GM20000 (cell line): ENCODE measurements at regions not wholly inside any gene's neighbourhood (a gene's known extent, or its start where the extent isn't known, plus 50 kb on each side); places are given as distances from the start of the nearest gene placed in this dataset.

ENCODE experiments used
- DNase-seq: peaks from one replicate; pipeline ENCODE4 v3.0.0; 2012; ENCODE audit warnings: low spot score
- TF ChIP-seq, protein P1 (sequence below): IDR thresholded peaks from 2 replicates; pipeline ENCODE4 v1.5.1; 2012; ENCODE audit warnings: mild to moderate bottlenecking, control low read depth; ENCODE audit errors: extremely low read depth, missing control alignments

- TF ChIP-seq, protein P1, sequence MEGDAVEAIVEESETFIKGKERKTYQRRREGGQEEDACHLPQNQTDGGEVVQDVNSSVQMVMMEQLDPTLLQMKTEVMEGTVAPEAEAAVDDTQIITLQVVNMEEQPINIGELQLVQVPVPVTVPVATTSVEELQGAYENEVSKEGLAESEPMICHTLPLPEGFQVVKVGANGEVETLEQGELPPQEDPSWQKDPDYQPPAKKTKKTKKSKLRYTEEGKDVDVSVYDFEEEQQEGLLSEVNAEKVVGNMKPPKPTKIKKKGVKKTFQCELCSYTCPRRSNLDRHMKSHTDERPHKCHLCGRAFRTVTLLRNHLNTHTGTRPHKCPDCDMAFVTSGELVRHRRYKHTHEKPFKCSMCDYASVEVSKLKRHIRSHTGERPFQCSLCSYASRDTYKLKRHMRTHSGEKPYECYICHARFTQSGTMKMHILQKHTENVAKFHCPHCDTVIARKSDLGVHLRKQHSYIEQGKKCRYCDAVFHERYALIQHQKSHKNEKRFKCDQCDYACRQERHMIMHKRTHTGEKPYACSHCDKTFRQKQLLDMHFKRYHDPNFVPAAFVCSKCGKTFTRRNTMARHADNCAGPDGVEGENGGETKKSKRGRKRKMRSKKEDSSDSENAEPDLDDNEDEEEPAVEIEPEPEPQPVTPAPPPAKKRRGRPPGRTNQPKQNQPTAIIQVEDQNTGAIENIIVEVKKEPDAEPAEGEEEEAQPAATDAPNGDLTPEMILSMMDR = no peak
- DNase-seq = no peak
Measured at GRCh38 chr1:192943522-192943921, 115.6 kb downstream of the UCHL5 start.

DNA sequence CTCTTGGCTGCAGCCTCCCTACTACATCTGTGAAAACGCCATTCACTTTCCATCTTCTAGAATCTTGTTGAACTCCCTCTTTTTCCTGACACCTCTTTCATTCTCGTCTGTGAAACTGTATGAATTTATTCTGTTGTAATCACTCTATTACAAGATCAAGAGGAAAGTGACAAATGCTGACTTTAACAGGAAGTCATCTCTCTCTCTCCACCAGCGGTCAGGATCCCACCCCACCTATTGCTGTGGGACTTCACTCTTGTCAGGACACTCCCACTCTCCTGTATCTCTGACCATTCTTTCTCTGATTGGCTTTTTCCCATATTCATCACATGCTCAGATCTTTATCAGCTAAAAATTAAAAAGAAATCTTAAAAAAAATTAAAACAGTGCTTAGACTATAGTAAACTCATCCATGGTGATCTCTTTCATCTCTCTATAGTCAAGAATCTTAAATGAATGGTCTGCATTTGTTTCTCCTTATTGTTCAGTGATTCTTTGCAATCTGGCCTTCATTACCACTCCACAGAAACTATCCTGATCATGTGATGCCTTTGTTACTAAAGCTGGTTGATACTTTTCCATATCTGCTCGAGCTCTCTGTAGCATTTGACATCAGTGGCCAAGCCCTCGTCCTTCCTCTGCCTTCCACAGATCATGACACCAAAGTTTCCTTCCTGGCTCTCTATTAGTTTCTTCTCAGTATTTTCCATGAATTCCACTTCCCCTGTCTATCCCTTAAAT, 113.6 kb downstream of the UCHL5 start:
- no peak for DNase-seq
- TF ChIP-seq, protein P1 = no peak

DNA sequence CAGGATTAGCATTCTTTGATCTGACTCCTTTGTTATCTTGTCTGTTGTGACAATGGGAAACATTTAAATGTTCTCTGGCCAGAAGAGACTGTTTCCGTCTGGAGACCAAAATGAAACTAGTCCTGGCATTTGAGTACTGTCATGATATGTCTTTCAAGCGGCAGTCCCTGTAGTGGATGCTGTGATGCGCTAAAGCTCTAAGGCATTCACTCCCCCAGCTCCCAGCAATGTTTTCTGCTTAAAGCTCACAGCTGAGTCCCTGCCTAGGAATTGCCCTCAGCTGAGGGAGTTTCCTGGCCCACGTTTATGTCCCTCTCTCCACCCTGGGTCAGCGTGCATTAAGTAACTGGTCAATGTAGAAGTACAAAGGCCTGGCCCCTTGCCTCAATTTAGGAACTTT, 109.4 kb downstream of the UCHL5 start:
- no peak for DNase-seq
- TF ChIP-seq, protein P1 = no peak

DNA sequence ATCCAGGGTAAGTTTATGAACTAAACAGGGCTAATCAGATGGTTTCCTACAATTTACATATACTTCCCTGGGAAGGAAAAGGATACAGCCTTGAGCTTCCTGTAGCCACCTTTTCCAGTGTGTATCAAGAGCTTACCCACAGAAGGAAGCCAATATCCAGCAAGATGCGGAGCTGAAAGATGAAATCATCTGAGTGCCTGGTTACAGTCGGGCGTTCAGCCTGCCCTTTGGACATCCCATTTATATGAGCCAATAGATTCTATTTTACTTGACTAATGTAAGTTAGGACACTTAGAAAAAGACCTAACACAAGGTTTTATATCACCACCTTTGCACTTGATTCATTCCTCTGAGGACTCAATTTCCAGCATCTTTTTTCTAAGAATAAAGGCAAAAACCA, 108.2 kb downstream of the UCHL5 start:
- TF ChIP-seq, protein P1 = no peak
- DNase-seq = no peak

DNA sequence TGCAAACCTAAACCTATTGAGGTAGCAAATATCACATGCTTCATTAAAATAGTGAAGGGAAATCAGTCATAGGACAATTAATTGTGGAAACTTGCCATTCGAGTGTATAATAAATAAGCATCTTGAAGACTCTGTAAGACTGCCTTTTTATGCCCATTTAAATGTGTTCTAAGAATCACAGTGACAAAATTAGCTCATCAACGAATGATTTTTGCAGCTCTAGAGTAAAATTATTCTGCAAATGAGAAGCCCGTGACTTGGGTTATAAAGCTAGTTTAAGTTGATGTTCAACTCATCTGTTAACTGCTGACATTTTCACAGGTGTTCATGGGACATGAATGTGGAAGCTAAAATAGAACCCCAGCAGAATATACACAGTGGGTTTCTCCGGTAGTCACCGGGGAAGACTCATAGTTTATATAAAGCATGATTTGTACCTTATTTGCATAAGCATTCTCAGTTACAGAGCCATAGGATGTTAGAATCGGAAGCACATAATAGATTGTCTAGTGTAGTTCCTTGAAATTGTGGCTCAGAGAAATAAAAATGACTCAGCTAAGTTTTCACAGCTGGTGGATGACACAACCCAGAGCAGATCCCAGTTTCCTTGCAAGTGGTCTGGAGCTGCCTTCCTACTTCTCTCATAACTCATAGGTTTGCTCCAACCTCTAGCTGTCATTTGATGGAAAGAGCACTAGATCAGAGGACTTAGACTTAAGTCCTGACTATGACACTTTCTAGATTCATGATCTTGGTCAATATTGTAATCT, 107.3 kb downstream of the UCHL5 start:
- DNase-seq = peak; percentile 10
- TF ChIP-seq, protein P1 = no peak

DNA sequence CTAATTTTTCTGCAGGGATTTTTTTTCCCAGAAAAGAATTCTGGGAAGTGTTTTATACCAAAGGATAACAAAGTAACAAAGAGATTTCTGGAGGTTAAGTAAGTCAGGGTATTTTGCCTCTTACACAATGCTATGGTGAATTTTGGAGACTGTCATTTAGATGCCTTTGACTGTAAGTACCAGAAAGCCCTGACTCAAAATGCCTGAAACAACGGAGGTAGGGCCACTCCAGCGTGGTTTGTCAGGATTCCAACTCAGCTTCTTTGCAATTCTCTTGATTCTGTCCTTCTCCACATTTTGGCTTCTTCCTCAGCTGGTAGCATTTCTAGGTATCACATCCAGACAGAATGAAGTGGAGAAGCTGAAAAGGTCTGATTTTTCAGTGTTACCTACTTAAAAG, 106.5 kb downstream of the UCHL5 start:
- TF ChIP-seq, protein P1 = no peak
- no peak for DNase-seq

GRCh38 chr1:192954705-192955265, 104.4 kb downstream of the UCHL5 start:
- TF ChIP-seq, protein P1 = no peak

More at GRCh38 chr1:192954705-192955265, 104.4 kb downstream of the UCHL5 start:
- DNase-seq = no peak
